ENCODE measurements at regions not wholly inside any gene's neighbourhood (a gene's known extent, or its start where the extent isn't known, plus 50 kb on each side); places are given as distances from the start of the nearest gene placed in this dataset.

DNA sequence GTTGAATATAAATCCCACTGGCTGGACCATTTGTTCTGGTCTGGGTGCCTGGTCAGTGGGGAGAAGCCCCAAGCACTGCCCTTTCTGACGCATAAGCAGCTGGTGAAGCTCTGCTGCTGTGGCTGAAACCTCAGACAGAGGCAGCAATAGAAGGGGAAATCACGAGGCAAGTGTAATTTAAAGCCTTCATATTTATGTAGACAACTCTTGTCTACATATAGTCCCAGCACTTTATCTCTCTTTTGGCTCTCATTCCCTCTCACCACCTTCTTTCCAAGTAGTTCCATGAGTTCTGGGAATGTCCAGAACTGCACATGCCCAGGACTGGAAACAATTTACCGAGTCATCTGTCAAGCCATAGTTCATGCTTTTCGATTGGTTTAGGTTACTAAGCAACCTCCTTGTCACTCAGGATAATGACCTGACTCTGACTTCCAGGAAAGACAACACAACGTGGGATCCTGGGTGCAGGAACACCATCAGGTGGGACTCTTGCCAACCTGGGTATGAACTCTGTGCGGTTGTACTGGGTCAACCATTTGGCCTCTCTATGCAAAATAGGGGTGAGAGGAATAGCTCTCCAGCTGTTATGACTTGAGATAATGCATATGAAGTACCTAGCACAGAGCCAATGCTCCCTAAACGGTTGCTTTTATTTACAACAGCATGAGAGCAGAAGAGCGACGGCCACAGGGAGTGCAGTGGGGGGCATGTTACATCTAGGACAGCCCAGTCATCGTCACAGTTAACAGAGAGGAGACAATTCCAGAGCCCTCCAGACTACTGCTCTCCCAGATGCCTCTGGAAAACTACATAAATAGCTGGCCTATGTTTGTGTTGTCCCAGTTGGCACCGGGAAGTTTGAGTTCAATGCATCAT lies 321.9 kb downstream of the FOXO1 start:
- TF ChIP-seq, protein P1, sequence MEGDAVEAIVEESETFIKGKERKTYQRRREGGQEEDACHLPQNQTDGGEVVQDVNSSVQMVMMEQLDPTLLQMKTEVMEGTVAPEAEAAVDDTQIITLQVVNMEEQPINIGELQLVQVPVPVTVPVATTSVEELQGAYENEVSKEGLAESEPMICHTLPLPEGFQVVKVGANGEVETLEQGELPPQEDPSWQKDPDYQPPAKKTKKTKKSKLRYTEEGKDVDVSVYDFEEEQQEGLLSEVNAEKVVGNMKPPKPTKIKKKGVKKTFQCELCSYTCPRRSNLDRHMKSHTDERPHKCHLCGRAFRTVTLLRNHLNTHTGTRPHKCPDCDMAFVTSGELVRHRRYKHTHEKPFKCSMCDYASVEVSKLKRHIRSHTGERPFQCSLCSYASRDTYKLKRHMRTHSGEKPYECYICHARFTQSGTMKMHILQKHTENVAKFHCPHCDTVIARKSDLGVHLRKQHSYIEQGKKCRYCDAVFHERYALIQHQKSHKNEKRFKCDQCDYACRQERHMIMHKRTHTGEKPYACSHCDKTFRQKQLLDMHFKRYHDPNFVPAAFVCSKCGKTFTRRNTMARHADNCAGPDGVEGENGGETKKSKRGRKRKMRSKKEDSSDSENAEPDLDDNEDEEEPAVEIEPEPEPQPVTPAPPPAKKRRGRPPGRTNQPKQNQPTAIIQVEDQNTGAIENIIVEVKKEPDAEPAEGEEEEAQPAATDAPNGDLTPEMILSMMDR (IDR thresholded peaks at IDR 0.05) = no peak
- peak; percentile 28 for TF ChIP-seq POLR2A (IDR thresholded peaks at IDR 0.05)

Data from right lobe of liver (tissue), 4 donors.